Stromal cell of bone marrow (primary cell): ENCODE measurements at regions not wholly inside any gene's neighbourhood (a gene's known extent, or its start where the extent isn't known, plus 50 kb on each side); places are given as distances from the start of the nearest gene placed in this dataset.
"Not testable (repeated sequence)": the region's sequence is repeated elsewhere in the genome, so short reads cannot be mapped to it uniquely, and the experiment has no call there.

Source experiments
- DNase-seq: peaks from one replicate; pipeline ENCODE4 v3.0.0-alpha.2; 2012; ENCODE audit warnings: low read depth

DNA sequence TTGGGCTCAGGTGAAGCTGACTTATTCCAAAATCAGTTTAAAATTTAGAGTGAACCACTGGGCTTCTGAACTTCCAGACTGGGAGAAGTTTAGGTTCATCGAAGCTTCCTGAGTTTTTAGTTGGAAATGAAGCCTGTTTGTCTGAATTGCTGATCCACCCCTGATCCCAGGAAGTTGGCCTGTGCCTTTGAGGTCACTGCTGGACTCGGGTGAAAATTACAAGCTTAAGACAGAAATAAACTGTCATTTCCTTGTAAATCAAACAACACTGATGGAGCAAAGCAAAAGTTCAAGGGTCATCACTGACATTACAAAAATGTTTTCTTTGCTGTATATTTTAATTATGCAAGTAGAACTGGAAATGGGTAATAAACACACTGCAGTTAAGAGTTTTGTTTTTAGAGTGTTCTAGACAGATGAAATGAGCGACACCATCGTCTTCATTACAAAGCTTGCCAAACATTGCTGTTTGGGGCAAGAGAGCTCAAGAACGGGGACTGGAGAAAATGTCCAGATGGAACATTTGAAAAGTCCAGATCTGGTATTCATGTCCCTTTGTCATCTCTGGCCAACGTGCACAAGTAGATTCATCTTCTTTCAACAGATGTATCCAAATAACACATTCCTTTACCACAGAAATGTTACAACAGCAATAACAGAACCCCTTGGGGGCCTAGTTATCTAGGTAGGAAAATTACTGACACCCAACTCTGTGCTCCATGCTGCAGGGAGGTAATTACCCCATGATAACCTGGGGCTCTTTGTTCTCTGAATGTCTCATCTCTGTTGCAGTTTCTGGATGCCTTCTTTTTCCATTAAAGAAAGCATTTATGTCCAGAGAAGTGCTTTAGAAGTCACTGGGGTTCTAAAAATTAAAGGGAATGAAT, 142.4 kb upstream of the ERCC6L2 start:
- DNase-seq = no peak

DNA sequence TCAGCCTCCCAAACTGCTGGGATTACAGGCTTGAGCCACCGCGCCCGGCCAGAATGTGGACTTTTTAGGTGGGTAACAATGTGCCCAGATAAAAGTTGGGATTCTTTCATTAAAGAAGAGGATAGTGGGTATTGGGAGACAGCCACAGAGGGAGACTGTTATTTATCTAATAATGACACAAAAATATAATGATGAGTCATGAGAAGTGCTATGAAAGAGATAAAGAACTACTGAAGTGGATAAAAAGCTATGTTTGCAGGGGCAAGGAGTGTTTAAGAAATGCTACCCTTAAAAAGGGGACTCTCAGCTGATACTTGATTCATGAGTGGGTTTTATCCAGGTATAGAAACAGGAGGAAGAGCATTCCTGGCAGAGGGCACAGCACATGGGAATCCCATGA, 143.6 kb upstream of the ERCC6L2 start:
- DNase-seq = no peak

DNA sequence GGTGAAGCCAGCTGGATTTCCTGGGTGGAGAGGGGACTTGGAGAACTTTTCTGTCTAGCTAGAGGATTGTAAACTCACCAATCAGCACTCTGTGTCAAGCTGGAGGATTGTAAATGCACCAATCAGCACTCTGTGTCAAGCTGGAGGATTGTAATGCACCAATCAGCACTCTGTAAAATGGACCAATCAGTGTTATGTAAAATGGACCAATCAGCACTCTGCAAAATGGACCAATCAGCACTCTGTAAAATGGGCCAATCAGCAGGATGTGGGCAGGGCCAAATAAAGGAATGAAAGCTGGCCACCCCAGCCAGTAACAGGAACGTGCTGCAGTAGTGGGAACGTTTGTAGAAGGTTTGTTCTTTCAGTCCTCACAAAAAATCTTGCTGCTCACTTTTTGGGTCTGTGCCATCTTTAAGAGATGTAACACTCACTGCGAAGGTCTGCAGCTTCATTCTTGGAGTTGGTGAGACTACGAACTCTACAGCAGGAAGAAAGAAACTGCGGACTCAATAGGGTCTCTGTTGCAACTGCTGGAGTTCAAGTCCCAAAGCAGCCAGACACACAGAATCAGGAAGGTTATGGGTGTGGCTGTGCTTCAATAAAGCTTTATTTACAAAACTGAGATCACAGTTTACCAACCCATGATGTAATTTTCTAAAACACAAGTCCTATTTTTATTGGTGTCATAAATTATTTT, 145.7 kb upstream of the ERCC6L2 start:
- DNase-seq = no peak

DNA sequence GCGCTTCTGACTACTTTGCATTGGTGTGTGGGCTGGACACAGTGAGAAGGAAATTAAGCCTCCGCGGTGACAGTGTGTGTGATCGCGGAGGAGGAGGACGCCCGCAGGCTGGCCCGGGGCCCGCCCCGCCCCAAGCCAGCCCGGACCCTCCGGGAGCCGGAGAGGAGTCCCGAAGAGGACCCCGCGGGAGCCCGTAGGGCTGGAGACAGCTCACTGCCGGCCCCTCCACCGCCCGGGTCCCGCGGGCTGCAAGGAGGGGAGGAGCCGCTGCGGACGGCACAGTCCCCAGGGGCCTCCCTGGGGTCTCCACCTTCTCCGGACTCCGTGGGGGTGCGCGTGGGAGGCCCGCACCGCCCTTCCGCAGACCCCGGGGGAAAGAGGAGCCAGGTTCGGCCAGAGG, 146.4 kb upstream of the ERCC6L2 start:
- no peak for DNase-seq

DNA sequence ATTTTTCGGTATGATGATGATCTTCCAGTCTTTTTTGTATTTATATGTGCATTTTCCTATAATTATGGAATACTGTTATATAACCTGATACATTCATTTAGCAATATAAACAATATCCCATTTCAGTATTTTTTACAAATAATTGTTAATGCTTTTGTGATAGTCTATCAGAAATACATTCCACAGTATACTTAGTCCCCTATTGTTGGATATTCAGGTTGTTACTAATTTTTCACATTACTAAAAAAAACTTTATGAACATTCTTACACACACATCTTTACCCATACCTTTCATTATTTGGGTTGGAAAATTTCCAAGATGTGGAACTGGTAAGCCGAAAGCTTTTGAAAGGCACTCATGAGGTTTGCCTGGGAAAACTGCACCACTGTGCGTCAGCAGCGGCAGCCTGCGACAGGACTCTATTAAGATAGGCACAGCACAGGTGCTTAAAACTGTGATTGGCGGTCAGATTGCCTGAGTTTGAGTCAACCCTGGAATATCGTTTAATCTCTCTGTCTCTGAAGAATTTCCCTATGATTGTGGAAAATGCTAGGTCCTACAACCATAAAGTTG, 147.5 kb upstream of the ERCC6L2 start:
- DNase-seq = no peak

DNA sequence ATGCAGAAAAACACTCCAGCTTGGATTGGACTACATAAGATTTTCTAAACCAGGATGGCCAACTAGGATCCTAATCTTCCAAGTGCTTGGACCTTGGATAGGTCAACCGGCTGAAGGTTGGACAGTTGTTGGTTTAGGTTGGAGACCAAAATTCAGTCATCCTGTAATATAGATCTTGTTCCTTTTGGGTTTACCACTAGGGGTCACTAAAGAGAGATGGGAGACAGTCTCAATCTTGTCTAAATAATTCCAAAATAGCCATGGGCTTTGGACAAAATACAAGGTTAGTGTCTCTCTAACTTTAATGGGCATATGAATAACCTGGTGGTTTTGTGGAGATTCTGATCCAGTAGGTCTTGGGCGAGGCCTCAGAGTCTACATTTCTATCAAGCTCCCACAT, 148.7 kb upstream of the ERCC6L2 start:
- peak; percentile 53 for DNase-seq

DNA sequence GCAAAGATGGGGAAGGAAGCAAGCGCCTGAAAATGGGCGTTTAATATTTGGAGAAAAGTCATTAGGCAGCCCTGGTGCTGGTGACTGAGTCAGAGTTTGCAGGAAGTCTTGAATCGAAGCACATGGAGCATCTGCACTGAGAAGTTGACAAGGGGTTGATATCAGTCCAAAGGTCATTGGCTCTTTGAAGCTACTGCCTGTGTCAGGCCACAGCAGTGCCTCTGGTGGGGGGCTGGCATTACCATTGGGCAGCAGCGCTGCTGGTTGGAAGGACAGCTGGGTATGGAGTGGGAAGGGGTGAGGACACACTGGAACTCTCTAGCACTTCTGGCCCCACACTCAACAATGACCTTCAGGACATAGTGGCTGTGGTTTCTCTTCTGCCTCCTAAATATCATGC, 150.4 kb upstream of the ERCC6L2 start:
- no peak for DNase-seq

DNA sequence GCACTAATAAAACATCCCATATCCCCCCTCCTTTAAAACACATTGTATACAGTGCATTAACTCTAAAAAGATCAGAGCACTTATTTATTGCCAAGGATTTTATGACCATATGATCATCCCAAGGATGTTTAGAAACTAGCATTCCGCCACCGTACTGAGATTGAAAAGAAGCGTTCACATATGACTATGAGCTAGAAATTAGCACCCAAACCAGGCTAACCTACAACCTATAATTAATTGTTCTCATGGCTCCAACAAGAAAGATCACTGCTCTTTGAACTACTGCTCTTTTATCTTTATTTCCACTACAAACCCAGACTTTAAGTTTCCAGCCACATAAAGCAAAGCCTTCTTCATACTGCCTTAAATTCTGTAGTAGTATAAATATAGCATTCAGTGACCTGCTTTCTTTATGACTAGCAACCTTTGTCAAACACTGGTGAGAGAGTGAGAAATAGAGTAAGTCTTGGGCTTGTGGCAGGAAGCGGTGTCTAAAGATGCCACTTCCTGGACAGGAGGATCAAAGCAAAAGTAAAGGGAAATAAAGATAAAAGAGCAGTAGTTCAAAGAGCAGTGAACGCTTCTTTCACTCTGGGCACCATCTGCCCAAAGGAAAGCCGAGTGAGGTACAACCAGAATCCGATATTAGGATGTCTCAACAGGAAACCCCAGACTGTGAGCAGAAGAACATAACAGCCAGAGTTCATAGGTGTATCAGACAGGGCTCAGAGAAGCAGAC, 151.1 kb upstream of the ERCC6L2 start:
- DNase-seq = no peak

DNA sequence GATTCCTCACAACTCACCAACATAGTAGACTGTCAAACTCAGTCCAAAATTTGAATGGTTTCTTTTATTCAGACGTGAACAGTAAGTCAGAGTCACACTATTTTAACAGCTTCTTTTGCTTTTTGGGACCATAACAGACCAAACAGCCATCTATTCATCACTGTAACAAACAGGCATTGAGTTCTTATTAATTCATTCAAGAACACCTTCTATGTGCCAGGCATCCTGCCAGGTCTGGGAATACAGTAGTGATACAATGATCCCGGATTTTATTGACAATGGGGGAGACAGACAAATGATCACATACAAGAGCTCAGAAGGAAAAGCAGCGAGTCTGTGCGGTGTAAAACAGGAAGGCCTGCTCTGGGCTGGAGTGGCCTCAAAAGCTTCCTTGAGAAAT, 153.3 kb upstream of the ERCC6L2 start:
- DNase-seq = no peak

DNA sequence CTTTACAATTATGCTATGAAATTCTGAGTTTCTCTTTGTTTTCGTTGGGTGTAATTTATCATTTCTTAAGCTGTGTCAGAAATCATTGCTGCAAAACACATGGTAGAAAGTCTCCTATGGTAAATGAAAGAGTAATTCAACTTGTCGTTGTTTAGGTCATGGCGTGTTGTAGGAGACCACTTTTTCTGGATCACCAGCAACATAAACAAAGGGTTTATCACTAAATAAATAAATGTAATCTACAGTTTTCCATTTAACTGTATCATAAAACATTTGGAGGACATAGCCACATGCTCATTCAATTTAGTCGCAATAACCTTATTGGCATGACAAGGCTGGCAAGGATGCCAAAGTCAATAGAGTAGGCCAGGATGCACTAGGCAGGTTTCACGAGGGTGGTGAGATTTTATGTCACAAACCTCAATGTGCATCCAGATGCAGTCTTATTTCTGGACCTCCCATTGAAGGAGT, 154.4 kb upstream of the ERCC6L2 start:
- no peak for DNase-seq

DNA sequence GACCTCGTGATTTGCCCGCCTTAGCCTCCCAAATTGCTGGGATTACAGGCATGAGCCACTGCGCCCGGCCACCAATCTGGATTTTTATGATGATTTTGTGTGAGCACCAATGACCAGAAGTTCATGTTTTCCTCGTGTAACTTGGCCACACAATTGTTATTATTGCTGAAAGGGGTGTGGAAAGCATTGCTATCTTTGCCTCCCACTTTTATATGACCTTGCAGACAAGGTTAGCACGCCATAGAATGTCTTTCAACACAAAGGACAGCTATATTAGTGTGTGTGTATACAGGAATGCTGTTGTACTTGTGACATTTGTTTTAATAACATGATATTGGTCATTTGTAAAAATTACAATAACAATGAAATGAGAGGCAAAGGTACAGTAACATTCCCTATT, 155.0 kb upstream of the ERCC6L2 start:
- no peak for DNase-seq

DNA sequence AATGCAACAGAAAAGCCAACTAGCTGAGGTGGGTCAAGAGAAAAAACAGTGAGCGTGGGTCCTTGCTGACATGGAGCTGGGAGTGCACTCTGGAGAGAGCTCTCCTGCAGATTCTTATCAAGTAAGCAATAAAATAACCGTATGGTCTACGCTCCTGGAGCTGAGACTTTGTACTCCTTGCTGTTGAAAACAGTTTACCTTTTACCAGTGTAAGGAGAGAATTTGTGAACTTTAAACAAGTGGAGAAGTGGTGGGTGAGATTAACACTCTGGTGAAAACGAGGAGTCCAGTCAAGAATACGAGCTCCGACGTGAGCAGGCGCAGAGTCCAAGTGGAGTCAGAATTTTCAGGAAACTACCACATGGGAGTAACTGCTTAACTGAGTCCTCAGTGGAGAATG, 156.1 kb upstream of the ERCC6L2 start:
- DNase-seq = no peak

DNA sequence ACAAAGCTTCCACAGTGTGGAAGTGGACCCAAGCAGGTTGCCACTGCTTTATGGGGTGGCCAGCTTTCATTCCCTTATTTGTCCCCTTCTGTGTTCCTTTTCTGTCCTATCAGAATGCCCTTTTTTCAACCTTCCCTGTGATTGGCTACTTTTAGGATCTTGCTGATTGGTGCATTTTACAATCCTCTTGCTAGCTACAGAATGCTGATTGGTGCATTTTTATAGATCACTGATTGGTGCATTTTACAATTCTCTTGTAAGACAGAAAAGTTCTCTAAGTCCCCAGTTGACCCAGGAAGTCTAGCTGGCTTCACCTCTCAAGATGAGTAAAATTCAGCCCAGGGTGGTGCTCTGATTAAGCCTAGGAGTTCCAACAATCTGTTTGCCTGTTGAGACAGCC, 157.2 kb upstream of the ERCC6L2 start:
- no peak for DNase-seq

DNA sequence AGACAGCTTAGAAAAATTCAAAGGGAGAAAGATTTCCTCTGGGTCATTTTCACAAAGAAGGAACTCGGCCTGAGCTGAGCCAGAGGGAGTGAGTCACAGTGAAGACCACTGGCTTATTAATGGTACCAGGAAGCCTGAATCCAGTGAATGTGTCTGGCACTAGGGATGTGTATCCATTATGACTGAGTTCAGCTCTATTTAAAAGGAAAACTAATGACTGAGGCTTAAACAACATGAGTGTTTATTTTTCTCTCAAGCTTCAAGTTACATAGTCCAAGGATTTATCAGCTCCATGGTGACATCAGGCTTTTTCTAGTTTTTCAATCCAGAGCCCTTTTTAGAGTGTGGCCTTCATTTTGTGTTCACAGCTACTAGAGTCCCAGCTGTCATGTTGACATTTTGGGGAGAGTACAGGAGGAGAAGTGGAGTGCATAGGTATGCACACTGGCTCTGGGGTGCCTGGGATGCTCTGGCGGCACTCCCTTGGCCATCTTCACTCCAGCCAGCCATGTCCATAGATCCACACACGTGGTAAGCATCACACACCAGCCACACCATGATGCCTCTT, 159.5 kb upstream of the ERCC6L2 start:
- no peak for DNase-seq

DNA sequence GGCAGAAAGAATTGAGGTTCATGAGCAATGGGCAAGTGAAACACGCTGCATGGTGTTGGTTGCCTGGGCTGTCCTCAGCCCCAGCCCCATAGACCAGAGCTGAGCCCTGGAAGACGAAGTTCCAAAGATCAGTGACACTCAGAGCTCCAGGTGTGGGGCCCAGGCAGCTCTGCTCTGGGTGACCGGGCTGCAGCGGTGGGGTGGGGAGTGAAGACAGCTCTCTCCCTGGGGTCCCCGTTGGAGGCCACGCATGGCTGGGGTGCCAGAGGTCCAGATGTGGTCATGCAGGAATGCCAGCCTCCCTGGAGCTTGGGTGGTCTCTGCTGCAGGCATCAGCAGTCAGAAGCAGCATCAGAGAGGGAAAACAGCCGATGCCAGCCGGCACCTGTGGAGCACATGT, 165.0 kb upstream of the ERCC6L2 start:
- DNase-seq = no peak

DNA sequence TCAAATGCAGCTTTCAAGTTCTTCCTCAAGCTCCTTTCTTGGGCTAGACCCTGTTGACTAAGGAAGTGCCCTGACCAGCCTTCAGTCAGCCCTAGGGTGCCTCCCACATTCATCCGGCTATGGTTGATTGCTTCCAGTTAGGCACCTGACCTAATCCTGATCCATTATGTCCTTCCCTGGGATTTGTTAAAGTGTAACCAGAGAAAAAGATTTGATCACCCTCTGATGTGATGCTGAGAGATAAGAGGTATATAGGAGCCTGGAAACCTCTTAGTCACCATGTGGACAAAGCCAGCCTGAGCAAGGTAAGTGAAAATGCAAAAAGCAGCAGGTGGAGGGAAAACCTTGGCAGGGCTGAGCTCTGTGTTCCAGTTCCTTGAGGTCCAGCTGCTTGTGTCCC, 178.8 kb upstream of the ERCC6L2 start:
- no peak for DNase-seq

DNA sequence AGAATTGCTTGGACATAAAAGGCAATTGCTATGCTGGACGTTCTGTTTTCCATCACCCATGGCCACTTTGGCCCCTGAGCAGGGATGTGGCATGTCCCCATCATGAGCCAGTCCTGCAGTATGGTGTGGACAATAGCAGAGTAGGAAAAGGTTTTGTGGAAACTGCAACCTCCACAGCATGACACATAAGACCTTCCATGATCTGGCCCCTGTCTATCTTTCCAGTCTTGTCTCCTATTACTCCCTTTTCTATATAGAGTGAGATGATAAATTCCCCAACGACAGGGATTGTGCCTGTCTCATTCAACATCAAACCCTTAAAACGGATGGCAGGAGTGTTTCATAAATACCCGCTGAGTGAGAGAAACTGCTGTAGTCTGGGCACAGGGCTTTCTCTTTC, 174.7 kb upstream of the PTCH1 start:
- DNase-seq = no peak

DNA sequence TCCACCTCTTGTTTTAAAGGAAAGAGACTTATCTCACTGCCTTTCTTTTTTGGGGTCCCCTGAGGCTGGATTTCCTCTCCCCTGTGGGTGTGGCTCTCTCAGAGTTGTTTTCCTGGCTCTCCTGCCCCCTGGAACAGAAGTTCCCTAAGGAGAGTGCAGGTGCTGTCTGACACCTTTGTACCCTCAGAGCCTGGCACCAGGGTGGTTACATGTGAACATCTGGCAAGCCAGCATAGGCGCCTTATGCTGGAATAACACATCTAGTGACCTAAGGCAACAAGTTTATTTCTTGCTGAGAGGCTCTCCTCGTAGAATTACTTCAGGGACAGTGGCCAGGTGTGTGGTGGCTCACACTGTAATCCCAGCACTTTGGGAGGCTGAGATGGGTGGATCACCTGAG, 172.9 kb upstream of the PTCH1 start:
- DNase-seq = no peak

DNA sequence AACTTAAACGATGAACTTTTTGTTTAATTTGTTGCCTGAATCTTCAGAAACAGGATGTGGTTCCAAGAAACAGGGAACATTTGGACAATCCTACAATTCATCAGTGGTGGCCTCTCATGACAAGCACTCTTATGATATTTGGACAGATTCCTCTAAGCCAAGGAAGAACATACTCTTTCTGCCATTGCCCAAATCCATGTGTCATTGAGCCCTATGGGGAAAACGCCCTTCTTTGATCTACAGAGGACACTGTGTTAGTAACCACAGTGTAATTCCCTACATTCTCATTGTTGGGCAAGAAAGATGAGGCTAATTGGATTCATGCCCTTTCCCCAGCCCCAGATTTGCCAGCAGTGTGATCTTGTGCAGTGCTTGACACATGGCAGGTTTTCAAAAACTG, 167.7 kb upstream of the PTCH1 start:
- DNase-seq = no peak

DNA sequence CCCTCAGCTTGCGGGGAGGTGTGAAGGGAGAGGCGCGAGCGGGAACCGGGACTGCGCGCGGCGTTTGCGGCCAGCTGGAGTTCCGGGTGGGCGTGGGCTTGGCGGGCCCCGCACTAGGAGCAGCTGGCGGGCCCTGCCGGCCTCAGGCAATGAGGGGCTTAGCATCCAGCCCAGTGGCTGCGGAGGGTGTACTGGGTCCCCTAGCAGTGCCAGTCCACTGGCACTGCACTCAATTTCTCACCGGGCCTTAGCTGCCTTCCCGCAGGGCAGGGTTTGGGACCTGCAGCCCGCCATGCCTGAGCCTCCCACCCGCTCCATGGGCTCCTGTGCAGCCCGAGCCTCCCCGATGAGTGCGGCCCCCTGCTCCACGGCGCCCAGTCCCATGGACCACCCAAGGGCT, 163.5 kb upstream of the PTCH1 start:
- DNase-seq = not testable (repeated sequence)

DNA sequence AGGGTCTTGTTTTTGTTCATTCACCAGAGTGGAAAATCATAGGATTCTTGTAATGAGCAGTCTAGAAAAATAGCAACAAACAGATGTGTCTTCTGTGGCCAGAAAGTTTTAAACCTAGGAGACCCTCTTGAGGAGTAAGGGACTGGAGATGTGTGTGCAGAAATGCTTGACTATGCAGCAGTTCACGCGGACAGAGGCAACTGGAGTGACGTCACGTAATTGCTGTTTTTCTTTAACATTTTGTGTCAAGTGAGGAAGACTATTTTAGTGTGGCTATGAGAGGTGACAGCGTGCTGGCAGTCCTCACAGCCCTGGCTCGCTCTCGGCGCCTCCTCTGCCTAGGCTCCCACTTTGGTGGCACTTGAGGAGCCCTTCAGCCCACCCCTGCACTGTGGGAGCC, 163.1 kb upstream of the PTCH1 start:
- no peak for DNase-seq

DNA sequence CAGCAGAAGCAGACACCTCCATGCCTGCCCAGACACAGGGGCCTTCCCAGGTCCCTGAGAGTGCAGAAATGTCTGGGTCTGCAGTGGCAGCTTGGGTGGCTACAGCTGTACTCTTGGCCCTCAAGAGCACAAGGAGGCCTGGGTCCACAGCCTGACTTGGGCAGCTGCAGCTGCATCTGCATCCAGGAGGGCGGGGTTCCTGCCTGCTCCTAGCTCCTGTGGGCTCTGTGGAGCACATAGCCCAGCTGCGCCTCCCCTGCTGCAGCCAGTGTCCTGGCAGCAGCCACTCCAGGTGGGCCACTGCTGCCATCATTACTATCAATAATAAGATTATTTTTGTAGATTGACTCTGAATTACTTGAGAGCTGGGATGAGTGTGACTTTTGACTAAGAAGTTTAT, 162.0 kb upstream of the PTCH1 start:
- no peak for DNase-seq
